HG03045 (cell line): ENCODE measurements at regions not wholly inside any gene's neighbourhood (a gene's known extent, or its start where the extent isn't known, plus 50 kb on each side); places are given as distances from the start of the nearest gene placed in this dataset.

Source experiments
- ATAC-seq: cut with Tn5 transposase; IDR thresholded peaks from one replicate; pipeline ENCODE4 v1.9.1; 2021; ENCODE audit warnings: mild to moderate bottlenecking, moderate library complexity; ENCODE audit not compliant: unreplicated experiment

DNA sequence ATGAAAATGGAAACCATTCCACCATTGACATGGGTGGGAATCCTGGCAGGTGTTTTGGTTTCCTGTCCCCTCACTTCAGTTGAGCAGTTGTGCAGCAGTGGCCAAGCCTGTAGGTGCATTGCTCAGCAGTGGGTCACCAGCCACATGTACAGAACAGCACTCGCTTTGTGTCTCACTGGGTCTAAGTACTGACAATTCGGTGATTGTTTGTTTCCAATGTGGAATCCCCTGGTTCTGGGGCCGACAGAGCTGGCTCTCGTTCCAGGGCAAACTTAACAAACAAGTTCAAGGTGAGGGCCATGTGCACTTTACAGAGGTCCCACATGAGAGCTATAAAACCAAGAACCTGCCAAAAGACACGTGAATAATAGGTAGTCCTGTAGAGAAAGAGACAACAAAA, 54.1 kb upstream of the SPATA13 start:
- ATAC-seq: no peak

DNA sequence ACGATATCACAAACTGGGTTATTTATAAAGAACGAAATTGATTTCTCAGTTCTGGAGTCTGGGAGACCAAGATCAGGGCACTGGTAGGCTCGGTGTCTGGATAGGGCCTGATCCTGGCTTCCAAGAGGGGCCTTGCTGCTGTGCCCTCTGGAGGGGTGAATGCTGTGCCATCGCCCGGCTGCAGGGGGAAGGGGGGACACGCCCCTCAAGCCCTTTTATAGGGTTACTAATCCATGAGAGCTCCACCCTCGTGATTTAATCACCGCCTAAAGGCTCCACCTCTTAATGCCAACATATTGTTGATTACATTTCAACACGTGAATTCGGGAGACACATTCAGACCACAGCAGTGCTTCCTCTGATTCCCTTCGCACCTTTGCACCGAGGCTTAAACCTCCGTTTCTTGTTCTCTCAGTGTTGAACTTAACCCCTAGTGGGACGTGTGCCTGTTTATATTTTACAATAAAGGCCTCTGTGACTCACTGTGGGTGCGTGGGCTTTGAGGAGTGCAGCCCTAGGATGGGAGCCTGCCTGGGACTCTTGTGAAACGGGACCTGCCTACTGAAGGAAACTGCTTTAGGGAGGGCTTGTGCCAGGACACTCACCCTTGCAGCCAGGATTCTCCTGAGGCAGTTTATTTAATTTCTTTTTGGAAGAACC, 52.4 kb upstream of the SPATA13 start:
- no peak for ATAC-seq

DNA sequence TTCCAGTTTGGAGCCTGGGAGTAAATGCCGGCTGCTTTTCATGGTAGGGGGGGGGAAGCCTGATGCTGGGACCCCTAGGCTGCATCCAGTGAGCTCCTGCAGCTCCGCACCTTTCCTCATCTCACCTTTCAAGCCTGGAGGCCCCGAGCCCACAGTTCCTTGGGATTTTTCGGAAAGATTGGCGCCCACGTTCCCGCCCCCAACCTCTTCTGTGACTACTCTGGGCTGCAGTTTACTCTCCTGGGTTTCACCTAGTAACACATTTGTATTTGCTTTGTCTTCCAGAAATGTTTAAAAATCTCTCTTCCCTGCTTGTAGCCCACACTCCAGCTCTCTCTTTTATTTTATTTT, 51.9 kb upstream of the SPATA13 start:
- ATAC-seq: no peak

DNA sequence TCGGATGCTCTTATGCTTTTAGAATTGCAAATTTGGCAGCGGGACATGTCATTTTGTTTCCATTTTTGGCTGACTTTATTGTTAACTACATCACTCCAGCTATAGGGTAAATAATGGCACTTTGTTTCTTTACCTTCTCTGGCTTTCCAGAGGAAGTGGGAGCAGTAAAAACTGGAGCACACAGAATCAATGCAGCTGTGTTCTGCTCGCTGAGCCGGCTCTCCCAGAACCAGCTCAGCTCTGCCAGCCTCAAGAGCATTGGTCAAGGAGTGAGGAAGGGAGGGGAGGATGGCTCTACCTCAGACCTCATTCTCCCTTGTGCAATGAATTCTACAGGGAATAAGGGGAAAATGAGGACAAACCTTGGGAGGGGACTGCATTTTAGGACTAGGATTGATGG, 50.5 kb upstream of the SPATA13 start:
- ATAC-seq: no peak
